ENCODE measurements at regions not wholly inside any gene's neighbourhood (a gene's known extent, or its start where the extent isn't known, plus 50 kb on each side); places are given as distances from the start of the nearest gene placed in this dataset.

- TF ChIP-seq, protein P1, sequence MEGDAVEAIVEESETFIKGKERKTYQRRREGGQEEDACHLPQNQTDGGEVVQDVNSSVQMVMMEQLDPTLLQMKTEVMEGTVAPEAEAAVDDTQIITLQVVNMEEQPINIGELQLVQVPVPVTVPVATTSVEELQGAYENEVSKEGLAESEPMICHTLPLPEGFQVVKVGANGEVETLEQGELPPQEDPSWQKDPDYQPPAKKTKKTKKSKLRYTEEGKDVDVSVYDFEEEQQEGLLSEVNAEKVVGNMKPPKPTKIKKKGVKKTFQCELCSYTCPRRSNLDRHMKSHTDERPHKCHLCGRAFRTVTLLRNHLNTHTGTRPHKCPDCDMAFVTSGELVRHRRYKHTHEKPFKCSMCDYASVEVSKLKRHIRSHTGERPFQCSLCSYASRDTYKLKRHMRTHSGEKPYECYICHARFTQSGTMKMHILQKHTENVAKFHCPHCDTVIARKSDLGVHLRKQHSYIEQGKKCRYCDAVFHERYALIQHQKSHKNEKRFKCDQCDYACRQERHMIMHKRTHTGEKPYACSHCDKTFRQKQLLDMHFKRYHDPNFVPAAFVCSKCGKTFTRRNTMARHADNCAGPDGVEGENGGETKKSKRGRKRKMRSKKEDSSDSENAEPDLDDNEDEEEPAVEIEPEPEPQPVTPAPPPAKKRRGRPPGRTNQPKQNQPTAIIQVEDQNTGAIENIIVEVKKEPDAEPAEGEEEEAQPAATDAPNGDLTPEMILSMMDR (IDR thresholded peaks at IDR 0.05), result no peak
- no peak for TF ChIP-seq POLR2A (IDR thresholded peaks at IDR 0.05)
These were observed 159.8 kb upstream of the TSC22D2 start for GRCh38 chr3:150248116-150248887.
